ENCODE measurements at regions not wholly inside any gene's neighbourhood (a gene's known extent, or its start where the extent isn't known, plus 50 kb on each side); places are given as distances from the start of the nearest gene placed in this dataset.

DNA sequence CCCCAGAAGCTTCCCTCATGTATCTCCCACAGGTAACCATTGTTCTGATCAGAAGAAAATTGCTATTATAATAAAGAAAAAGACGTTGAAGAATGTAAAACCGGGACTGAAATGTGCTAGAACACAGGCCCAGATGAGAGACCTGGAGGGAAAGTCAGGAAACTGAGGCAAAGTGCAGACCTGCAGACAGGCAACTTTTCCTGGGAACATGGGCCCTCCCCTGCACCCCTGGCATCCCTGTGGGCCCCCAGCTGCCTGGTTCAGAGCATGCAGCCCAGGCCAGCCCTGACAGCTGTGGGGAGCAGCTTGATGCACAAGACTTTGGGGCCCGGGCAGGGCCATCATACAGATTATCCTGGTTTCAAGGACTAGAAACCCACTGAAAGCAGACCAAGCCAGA lies 212.2 kb downstream of the CDC5L start:
- FAIRE-seq (no peak), DNase-seq (ENCODE audit: low read depth, low spot score) (no peak)
- TF ChIP-seq, protein P1, sequence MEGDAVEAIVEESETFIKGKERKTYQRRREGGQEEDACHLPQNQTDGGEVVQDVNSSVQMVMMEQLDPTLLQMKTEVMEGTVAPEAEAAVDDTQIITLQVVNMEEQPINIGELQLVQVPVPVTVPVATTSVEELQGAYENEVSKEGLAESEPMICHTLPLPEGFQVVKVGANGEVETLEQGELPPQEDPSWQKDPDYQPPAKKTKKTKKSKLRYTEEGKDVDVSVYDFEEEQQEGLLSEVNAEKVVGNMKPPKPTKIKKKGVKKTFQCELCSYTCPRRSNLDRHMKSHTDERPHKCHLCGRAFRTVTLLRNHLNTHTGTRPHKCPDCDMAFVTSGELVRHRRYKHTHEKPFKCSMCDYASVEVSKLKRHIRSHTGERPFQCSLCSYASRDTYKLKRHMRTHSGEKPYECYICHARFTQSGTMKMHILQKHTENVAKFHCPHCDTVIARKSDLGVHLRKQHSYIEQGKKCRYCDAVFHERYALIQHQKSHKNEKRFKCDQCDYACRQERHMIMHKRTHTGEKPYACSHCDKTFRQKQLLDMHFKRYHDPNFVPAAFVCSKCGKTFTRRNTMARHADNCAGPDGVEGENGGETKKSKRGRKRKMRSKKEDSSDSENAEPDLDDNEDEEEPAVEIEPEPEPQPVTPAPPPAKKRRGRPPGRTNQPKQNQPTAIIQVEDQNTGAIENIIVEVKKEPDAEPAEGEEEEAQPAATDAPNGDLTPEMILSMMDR (optimal IDR thresholded peaks at IDR 0.05 in 1 of 3, IDR thresholded peaks at IDR 0.05 in 1 of 3, conservative IDR thresholded peaks at IDR 0.05 in 1 of 3; ENCODE audit: extremely low read depth in 1 of 3, insufficient read depth in 2 of 3, low read length in 3 of 3) = no peak
- TF ChIP-seq EZH2 (IDR thresholded peaks at IDR 0.05; ENCODE audit: low read length) = no peak
- no peaks in the 10 kb centered on the region for H3K27me3 ChIP-seq (ENCODE audit: control insufficient read depth, extremely low read depth, insufficient read depth, low read length)
- H3K9ac ChIP-seq (ENCODE audit: control insufficient read depth, extremely low read depth, insufficient read depth, low read length) = no peak overlapping the region
- H2AFZ ChIP-seq (ENCODE audit: control insufficient read depth, low read length) = no peak overlapping the region
- H3K79me2 ChIP-seq (ENCODE audit: control insufficient read depth, insufficient read depth, low read length) = no peaks in the 10 kb centered on the region
- dilution Hi-C loops (cut with MboI; ENCODE audit: extremely low pct_ligation_motif_present, low sequenced_read_pairs) = no loop called here
- H3K27ac ChIP-seq (ENCODE audit: control insufficient read depth, insufficient read depth, low read length) = no peak overlapping the region
- H3K9me3 ChIP-seq (ENCODE audit: control insufficient read depth, low read depth, low read length) = no peaks in the 10 kb centered on the region
- no peaks in the 10 kb centered on the region for H3K4me1 ChIP-seq (ENCODE audit: control insufficient read depth, extremely low read depth, insufficient read depth, low read length)
- H4K20me1 ChIP-seq (ENCODE audit: control insufficient read depth, extremely low read depth, insufficient read depth, low read length) = no peaks in the 10 kb centered on the region
- no peak overlapping the region for H3K4me3 ChIP-seq (ENCODE audit: control insufficient read depth in 2 of 3, extremely low read depth in 1 of 3, insufficient read depth in 2 of 3, low read depth in 1 of 3, low read length in 3 of 3)
- H3K9me1 ChIP-seq (ENCODE audit: control insufficient read depth, extremely low read depth, insufficient read depth, low read length) = no peaks in the 10 kb centered on the region
- no peaks in the 10 kb centered on the region for H3K36me3 ChIP-seq (ENCODE audit: control insufficient read depth in 2 of 2, extremely low read depth in 1 of 2, insufficient read depth in 2 of 2, low read length in 2 of 2)
- H3K4me2 ChIP-seq (ENCODE audit: control insufficient read depth, extremely low read depth, insufficient read depth, low read depth, low read length) = no peak overlapping the region

- H3K4me1 ChIP-seq (ENCODE audit: control insufficient read depth, extremely low read depth, insufficient read depth, low read length) = no peaks in the 10 kb centered on the region
- no peak for TF ChIP-seq EZH2 (IDR thresholded peaks at IDR 0.05; ENCODE audit: low read length)
- TF ChIP-seq, protein P1 (optimal IDR thresholded peaks at IDR 0.05 in 1 of 3, IDR thresholded peaks at IDR 0.05 in 1 of 3, conservative IDR thresholded peaks at IDR 0.05 in 1 of 3; ENCODE audit: extremely low read depth in 1 of 3, insufficient read depth in 2 of 3, low read length in 3 of 3) = no peak
- no peak for FAIRE-seq
Measured at GRCh38 chr6:44603044-44603686, 215.7 kb downstream of the CDC5L start.

More at GRCh38 chr6:44603044-44603686, 215.7 kb downstream of the CDC5L start:
- no peaks in the 10 kb centered on the region for H3K9me3 ChIP-seq (ENCODE audit: control insufficient read depth, low read depth, low read length)
- no peak overlapping the region for H3K9ac ChIP-seq (ENCODE audit: control insufficient read depth, extremely low read depth, insufficient read depth, low read length)
- H3K36me3 ChIP-seq (ENCODE audit: control insufficient read depth in 2 of 2, extremely low read depth in 1 of 2, insufficient read depth in 2 of 2, low read length in 2 of 2) = no peaks in the 10 kb centered on the region
- H3K27me3 ChIP-seq (ENCODE audit: control insufficient read depth, extremely low read depth, insufficient read depth, low read length) = no peaks in the 10 kb centered on the region
- H2AFZ ChIP-seq (ENCODE audit: control insufficient read depth, low read length) = no peak overlapping the region
- no peak overlapping the region for H3K27ac ChIP-seq (ENCODE audit: control insufficient read depth, insufficient read depth, low read length)
- H4K20me1 ChIP-seq (ENCODE audit: control insufficient read depth, extremely low read depth, insufficient read depth, low read length) = no peaks in the 10 kb centered on the region
- DNase-seq (ENCODE audit: low read depth, low spot score) = no peak
- H3K79me2 ChIP-seq (ENCODE audit: control insufficient read depth, insufficient read depth, low read length) = no peaks in the 10 kb centered on the region
- no peak overlapping the region for H3K4me2 ChIP-seq (ENCODE audit: control insufficient read depth, extremely low read depth, insufficient read depth, low read depth, low read length)
- dilution Hi-C loops (cut with MboI; ENCODE audit: extremely low pct_ligation_motif_present, low sequenced_read_pairs) = no loop called here
- H3K9me1 ChIP-seq (ENCODE audit: control insufficient read depth, extremely low read depth, insufficient read depth, low read length) = no peaks in the 10 kb centered on the region
- no peak overlapping the region for H3K4me3 ChIP-seq (ENCODE audit: control insufficient read depth in 2 of 3, extremely low read depth in 1 of 3, insufficient read depth in 2 of 3, low read depth in 1 of 3, low read length in 3 of 3)
